Tibial artery (tissue), 4 donors: ENCODE measurements at regions not wholly inside any gene's neighbourhood (a gene's known extent, or its start where the extent isn't known, plus 50 kb on each side); places are given as distances from the start of the nearest gene placed in this dataset.

Experiments used
- DNase-seq, 2 donors: peaks; one replicate each; pipeline ENCODE4 v3.0.0-alpha.2; 2019
- H3K27ac ChIP-seq, 2 donors: fragments of 200-600 bp; sonication (generic) in 1 of 2; 1 replicate in 1 of 2; 2 replicates in 1 of 2; pipeline ENCODE4 v1.5.1; 2018 to 2019; ENCODE audit warnings: mild to moderate bottlenecking in 1 of 2
- H3K27me3 ChIP-seq, 2 donors: fragments of 200-600 bp; sonication (generic) in 1 of 2; one replicate each; pipeline versions ENCODE4 v1.5.1 to v1.6.0; 2016 to 2019
- H3K36me3 ChIP-seq, 3 donors: fragments of 200-600 bp; sonication (generic) in 2 of 3; one replicate each; pipeline ENCODE4 v1.5.1; 2016 to 2019; ENCODE audit warnings: mild to moderate bottlenecking in 2 of 3
- H3K4me1 ChIP-seq, 4 donors: fragments of 200-600 bp; sonication (generic) in 2 of 4; 1 replicate in 3 of 4; 2 replicates in 1 of 4; pipeline ENCODE4 v1.5.1; 2016 to 2019
- H3K4me3 ChIP-seq, 2 donors: fragments of 200-600 bp; sonication (generic) in 1 of 2; 1 replicate in 1 of 2; 2 replicates in 1 of 2; pipeline ENCODE4 v1.5.1; 2018 to 2019; ENCODE audit warnings: mild to moderate bottlenecking in 2 of 2
- H3K9me3 ChIP-seq, 3 donors: fragments of 200-600 bp; sonication (generic) in 1 of 3; one replicate each; pipeline ENCODE4 v1.5.1; 2016 to 2019
- CTCF ChIP-seq, 2 experiments: fragments of 200-600 bp in 1 of 2; fragments of 450-650 bp in 1 of 2; IDR thresholded peaks; one replicate each; pipeline ENCODE4 v1.5.1; 2017 to 2019; ENCODE audit warnings: antibody characterized with exemption in 2 of 2, mild to moderate bottlenecking in 1 of 2, moderate library complexity in 1 of 2
- intact Hi-C: fragments of 100-400 bp; cut with DNase I; formaldehyde crosslinking; loops from one replicate; pipeline ENCODE4 v1.15.0; 2023; ENCODE audit warnings: low total_unique reads

- H3K36me3 ChIP-seq = no peaks in the 10 kb centered on the region
- H3K27ac ChIP-seq = no peak overlapping the region
- H3K9me3 ChIP-seq = no peaks in the 10 kb centered on the region
- intact Hi-C loops = no loop called here
- peaks cover 0 to 13% (median 0%) of the 10 kb centered on the region in 4 donors for H3K4me1 ChIP-seq
- no peak for TF ChIP-seq CTCF (IDR thresholded peaks at IDR 0.05)
- no peaks in the 10 kb centered on the region for H3K27me3 ChIP-seq
- no peak overlapping the region for H3K4me3 ChIP-seq
- DNase-seq = no peak
Observed at GRCh38 chr1:82258887-82259286, 458.2 kb downstream of the ADGRL2 start.

GRCh38 chr1:82246050-82246449, 445.3 kb downstream of the ADGRL2 start:
- no peaks in the 10 kb centered on the region for H3K4me1 ChIP-seq
- no peak for DNase-seq
- H3K9me3 ChIP-seq = peaks cover 0 to 3% (median 0%) of the 10 kb centered on the region in 3 donors
- H3K27me3 ChIP-seq = no peaks in the 10 kb centered on the region
- intact Hi-C loops = no loop called here
- no peaks in the 10 kb centered on the region for H3K36me3 ChIP-seq
- TF ChIP-seq CTCF (IDR thresholded peaks at IDR 0.05) = no peak
- no peak overlapping the region for H3K4me3 ChIP-seq
- H3K27ac ChIP-seq = no peak overlapping the region

GRCh38 chr1:82245345-82246014, 444.7 kb downstream of the ADGRL2 start:
- Histone ChIP-seq H3K27me3 (no peaks in the 10 kb centered on the region), H3K4me1 (no peaks in the 10 kb centered on the region), H3K27ac (no peak overlapping the region), H3K36me3 (no peaks in the 10 kb centered on the region), H3K4me3 (no peak overlapping the region), H3K9me3 (peaks cover 0 to 3% (median 0%) of the 10 kb centered on the region in 3 donors)
- no peak for TF ChIP-seq CTCF (IDR thresholded peaks at IDR 0.05)
- no peak for DNase-seq
- intact Hi-C loops = no loop called here

- TF ChIP-seq CTCF (IDR thresholded peaks at IDR 0.05) = no peak
- intact Hi-C loops = no loop called here
- Histone ChIP-seq H3K9me3 (peaks cover 0 to 3% (median 0%) of the 10 kb centered on the region in 3 donors), H3K27ac (no peak overlapping the region), H3K4me3 (no peak overlapping the region), H3K27me3 (no peaks in the 10 kb centered on the region), H3K36me3 (no peaks in the 10 kb centered on the region), H3K4me1 (no peaks in the 10 kb centered on the region)
- DNase-seq = no peak
Observed at GRCh38 chr1:82240571-82240970, 439.8 kb downstream of the ADGRL2 start.

- TF ChIP-seq CTCF (IDR thresholded peaks at IDR 0.05) = no peak
- no peak for DNase-seq
- peaks cover 0 to 11% (median 0%) of the 10 kb centered on the region in 3 donors for H3K9me3 ChIP-seq
- H3K27ac ChIP-seq = no peak overlapping the region
- H3K4me1 ChIP-seq = peaks cover 0 to 26% (median 13%) of the 10 kb centered on the region in 4 donors
- H3K4me3 ChIP-seq = no peak overlapping the region
- H3K36me3 ChIP-seq = no peaks in the 10 kb centered on the region
- intact Hi-C loops = no loop called here
- H3K27me3 ChIP-seq = no peaks in the 10 kb centered on the region
Observed at GRCh38 chr1:82230667-82231066, 429.9 kb downstream of the ADGRL2 start.
